GM18498 (cell line): ENCODE measurements at regions not wholly inside any gene's neighbourhood (a gene's known extent, or its start where the extent isn't known, plus 50 kb on each side); places are given as distances from the start of the nearest gene placed in this dataset.

Source experiments
- ATAC-seq: cut with Tn5 transposase; IDR thresholded peaks from one replicate; pipeline ENCODE4 v1.9.1; 2021; ENCODE audit warnings: mild to moderate bottlenecking, moderate library complexity; ENCODE audit not compliant: unreplicated experiment

GRCh38 chr16:65666132-65666941 lies 544.5 kb upstream of the CDH11 start:
- no peak for ATAC-seq

GRCh38 chr16:65665586-65665985 lies 543.7 kb upstream of the CDH11 start:
- no peak for ATAC-seq

GRCh38 chr16:65663774-65664173 lies 541.9 kb upstream of the CDH11 start:
- no peak for ATAC-seq

GRCh38 chr16:65662256-65662655 lies 540.4 kb upstream of the CDH11 start:
- ATAC-seq: no peak

- ATAC-seq: no peak
Observed at GRCh38 chr16:65661558-65661957, 539.7 kb upstream of the CDH11 start.

- ATAC-seq: no peak
Observed at GRCh38 chr16:65660390-65660789, 538.5 kb upstream of the CDH11 start.

GRCh38 chr16:65659758-65660157 lies 537.9 kb upstream of the CDH11 start:
- ATAC-seq: no peak

GRCh38 chr16:65658787-65659220 lies 536.9 kb upstream of the CDH11 start:
- no peak for ATAC-seq

- ATAC-seq: no peak
Observed at GRCh38 chr16:65658349-65658748, 536.5 kb upstream of the CDH11 start.

GRCh38 chr16:65657556-65657955 lies 535.7 kb upstream of the CDH11 start:
- ATAC-seq: no peak

GRCh38 chr16:65657071-65657494 lies 535.2 kb upstream of the CDH11 start:
- no peak for ATAC-seq

- no peak for ATAC-seq
Observed at GRCh38 chr16:65655802-65656201, 533.9 kb upstream of the CDH11 start.

- no peak for ATAC-seq
Observed at GRCh38 chr16:65648101-65648500, 526.2 kb upstream of the CDH11 start.

- no peak for ATAC-seq
Observed at GRCh38 chr16:65644821-65645220, 523.0 kb upstream of the CDH11 start.

- ATAC-seq: no peak
Observed at GRCh38 chr16:65641762-65642289, 520.0 kb upstream of the CDH11 start.

GRCh38 chr16:65641049-65641761 lies 519.3 kb upstream of the CDH11 start:
- ATAC-seq: no peak

GRCh38 chr16:65634833-65635232 lies 513.0 kb upstream of the CDH11 start:
- no peak for ATAC-seq

GRCh38 chr16:65634291-65634690 lies 512.4 kb upstream of the CDH11 start:
- ATAC-seq: no peak

- no peak for ATAC-seq
Observed at GRCh38 chr16:65624666-65625065, 502.8 kb upstream of the CDH11 start.

- no peak for ATAC-seq
Observed at GRCh38 chr16:65624229-65624628, 502.4 kb upstream of the CDH11 start.

- ATAC-seq: no peak
Observed at GRCh38 chr16:65622871-65623270, 501.0 kb upstream of the CDH11 start.

- ATAC-seq: no peak
Observed at GRCh38 chr16:65622151-65622550, 500.3 kb upstream of the CDH11 start.
